K562 (cell line): ENCODE measurements at regions not wholly inside any gene's neighbourhood (a gene's known extent, or its start where the extent isn't known, plus 50 kb on each side); places are given as distances from the start of the nearest gene placed in this dataset.

Experiments used
- CHD4 ChIP-seq: fragments of 200-600 bp; sonication (generic); IDR thresholded peaks from 3 replicates; pipeline ENCODE4 v1.6.1; 2012; ENCODE audit warnings: low read depth, mild to moderate bottlenecking, mixed read lengths, low read length, inconsistent platforms; ENCODE audit not compliant: insufficient read depth, insufficient replicate concordance, poor library complexity, severe bottlenecking
- FOXA1 ChIP-seq: fragments of 450-650 bp; IDR thresholded peaks from 2 replicates; pipeline ENCODE4 v1.6.1; 2016; ENCODE audit warnings: mild to moderate bottlenecking, borderline replicate concordance
- HDAC1 ChIP-seq, 2 experiments: fragments of 450-650 bp; IDR thresholded peaks; 2 replicates each; pipeline ENCODE4 v1.6.1; 2016 to 2017; ENCODE audit warnings: inconsistent platforms in 1 of 2, mild to moderate bottlenecking in 1 of 2, moderate library complexity in 1 of 2
- POLR2A ChIP-seq: fragments of 450-650 bp; conservative IDR thresholded peaks from 2 replicates; pipeline ENCODE4 v1.6.1; 2016
- RAD21 ChIP-seq, 2 experiments: fragments of 250-450 bp in 1 of 2; fragments of 450-650 bp in 1 of 2; sonication (Bioruptor Pico) in 1 of 2; formaldehyde crosslinking in 1 of 2; IDR thresholded peaks in 1 of 2; conservative IDR thresholded peaks in 1 of 2; 2 replicates each; pipeline versions ENCODE4 v1.4.0 to v1.8.0; 2020 to 2022; ENCODE audit warnings: mild to moderate bottlenecking in 2 of 2, moderate library complexity in 1 of 2
- TCF7L2 ChIP-seq: fragments of 150-350 bp; IDR thresholded peaks from 2 replicates; pipeline ENCODE4 v1.6.1; 2016; ENCODE audit warnings: low read depth, mild to moderate bottlenecking, low read length, moderate library complexity
- YY1 ChIP-seq, 3 experiments: IDR thresholded peaks; 2 replicates each; pipeline ENCODE4 v1.6.1; 2011; ENCODE audit warnings: low read length in 2 of 3, mild to moderate bottlenecking in 2 of 3, moderate library complexity in 2 of 3, borderline replicate concordance in 1 of 3, control low read depth in 1 of 3, low read depth in 1 of 3; ENCODE audit not compliant: insufficient read depth in 3 of 3, insufficient replicate concordance in 2 of 3, control insufficient read depth in 1 of 3, insufficient read length in 1 of 3; ENCODE audit errors: extremely low read depth in 1 of 3
- ZNF232 ChIP-seq: sonication (generic); formaldehyde crosslinking; IDR thresholded peaks from 2 replicates; pipeline ENCODE4 v1.8.0; 2022; ENCODE audit warnings: mild to moderate bottlenecking, missing genetic modification reagents
- ZNF764 ChIP-seq: fragments of 250-450 bp; sonication (Bioruptor Pico); IDR thresholded peaks from 2 replicates; pipeline ENCODE4 v1.4.0; 2020; ENCODE audit warnings: low read depth, mild to moderate bottlenecking, moderate library complexity
- TF ChIP-seq, protein P1 (sequence below), 2 experiments: fragments of 450-650 bp; formaldehyde crosslinking in 1 of 2; IDR thresholded peaks; 2 replicates each; pipeline versions ENCODE4 v1.4.0 to v1.6.1; 2014 to 2020; ENCODE audit warnings: mild to moderate bottlenecking in 2 of 2, borderline replicate concordance in 1 of 2, low read depth in 1 of 2
- TF ChIP-seq, protein P2 (sequence below): sonication (generic); formaldehyde crosslinking; IDR thresholded peaks from 2 replicates; pipeline ENCODE4 v1.9.0; 2022; ENCODE audit warnings: mild to moderate bottlenecking, missing genetic modification reagents
- TF ChIP-seq, protein P3 (sequence below): fragments of 450-650 bp; conservative IDR thresholded peaks from 2 replicates; pipeline ENCODE4 v1.6.1; 2016; ENCODE audit warnings: missing genetic modification characterization, low read depth, mild to moderate bottlenecking, control low read depth, missing compliant biosample characterization
- TF ChIP-seq, protein P4 (sequence below): sonication (generic); formaldehyde crosslinking; IDR thresholded peaks from 2 replicates; pipeline ENCODE4 v1.8.1; 2022; ENCODE audit warnings: missing genetic modification reagents
- TF ChIP-seq, protein P5 (sequence below): fragments of 450-650 bp; conservative IDR thresholded peaks from 2 replicates; pipeline ENCODE4 v1.6.1; 2016; ENCODE audit warnings: missing genetic modification characterization, low read depth, mild to moderate bottlenecking, missing compliant biosample characterization, moderate library complexity

DNA sequence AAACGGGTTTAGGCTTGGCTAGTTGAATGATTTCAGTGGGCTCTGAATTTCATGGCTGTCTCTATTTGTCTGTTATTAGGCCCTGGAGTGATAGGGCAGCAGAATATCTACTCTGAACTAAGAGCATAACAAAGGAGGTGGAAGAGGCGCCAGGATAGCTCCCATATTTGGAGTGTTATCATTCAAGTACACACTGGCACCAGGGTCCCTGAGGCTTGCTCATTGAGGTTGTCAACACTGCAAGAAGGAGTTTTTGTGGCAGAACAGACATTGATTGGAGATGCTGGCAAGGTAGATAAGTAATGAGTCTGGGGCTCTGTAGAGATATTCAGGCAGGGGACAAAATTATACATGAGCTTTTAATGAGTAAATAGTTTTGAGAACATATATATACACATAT is 1748.4 kb downstream of the MRPL39 start:
- TF ChIP-seq, protein P1, sequence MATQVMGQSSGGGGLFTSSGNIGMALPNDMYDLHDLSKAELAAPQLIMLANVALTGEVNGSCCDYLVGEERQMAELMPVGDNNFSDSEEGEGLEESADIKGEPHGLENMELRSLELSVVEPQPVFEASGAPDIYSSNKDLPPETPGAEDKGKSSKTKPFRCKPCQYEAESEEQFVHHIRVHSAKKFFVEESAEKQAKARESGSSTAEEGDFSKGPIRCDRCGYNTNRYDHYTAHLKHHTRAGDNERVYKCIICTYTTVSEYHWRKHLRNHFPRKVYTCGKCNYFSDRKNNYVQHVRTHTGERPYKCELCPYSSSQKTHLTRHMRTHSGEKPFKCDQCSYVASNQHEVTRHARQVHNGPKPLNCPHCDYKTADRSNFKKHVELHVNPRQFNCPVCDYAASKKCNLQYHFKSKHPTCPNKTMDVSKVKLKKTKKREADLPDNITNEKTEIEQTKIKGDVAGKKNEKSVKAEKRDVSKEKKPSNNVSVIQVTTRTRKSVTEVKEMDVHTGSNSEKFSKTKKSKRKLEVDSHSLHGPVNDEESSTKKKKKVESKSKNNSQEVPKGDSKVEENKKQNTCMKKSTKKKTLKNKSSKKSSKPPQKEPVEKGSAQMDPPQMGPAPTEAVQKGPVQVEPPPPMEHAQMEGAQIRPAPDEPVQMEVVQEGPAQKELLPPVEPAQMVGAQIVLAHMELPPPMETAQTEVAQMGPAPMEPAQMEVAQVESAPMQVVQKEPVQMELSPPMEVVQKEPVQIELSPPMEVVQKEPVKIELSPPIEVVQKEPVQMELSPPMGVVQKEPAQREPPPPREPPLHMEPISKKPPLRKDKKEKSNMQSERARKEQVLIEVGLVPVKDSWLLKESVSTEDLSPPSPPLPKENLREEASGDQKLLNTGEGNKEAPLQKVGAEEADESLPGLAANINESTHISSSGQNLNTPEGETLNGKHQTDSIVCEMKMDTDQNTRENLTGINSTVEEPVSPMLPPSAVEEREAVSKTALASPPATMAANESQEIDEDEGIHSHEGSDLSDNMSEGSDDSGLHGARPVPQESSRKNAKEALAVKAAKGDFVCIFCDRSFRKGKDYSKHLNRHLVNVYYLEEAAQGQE (IDR thresholded peaks at IDR 0.05; ENCODE audit: borderline replicate concordance), result no peak
- TF ChIP-seq, protein P1 (CRISPR knock-in tag; IDR thresholded peaks at IDR 0.05; ENCODE audit: low read depth), result no peak
- TF ChIP-seq ZNF232 (CRISPR knock-in tag), result no peak
- TF ChIP-seq, protein P2, sequence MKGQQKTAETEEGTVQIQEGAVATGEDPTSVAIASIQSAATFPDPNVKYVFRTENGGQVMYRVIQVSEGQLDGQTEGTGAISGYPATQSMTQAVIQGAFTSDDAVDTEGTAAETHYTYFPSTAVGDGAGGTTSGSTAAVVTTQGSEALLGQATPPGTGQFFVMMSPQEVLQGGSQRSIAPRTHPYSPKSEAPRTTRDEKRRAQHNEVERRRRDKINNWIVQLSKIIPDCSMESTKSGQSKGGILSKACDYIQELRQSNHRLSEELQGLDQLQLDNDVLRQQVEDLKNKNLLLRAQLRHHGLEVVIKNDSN, result no peak
- TF ChIP-seq, protein P3, sequence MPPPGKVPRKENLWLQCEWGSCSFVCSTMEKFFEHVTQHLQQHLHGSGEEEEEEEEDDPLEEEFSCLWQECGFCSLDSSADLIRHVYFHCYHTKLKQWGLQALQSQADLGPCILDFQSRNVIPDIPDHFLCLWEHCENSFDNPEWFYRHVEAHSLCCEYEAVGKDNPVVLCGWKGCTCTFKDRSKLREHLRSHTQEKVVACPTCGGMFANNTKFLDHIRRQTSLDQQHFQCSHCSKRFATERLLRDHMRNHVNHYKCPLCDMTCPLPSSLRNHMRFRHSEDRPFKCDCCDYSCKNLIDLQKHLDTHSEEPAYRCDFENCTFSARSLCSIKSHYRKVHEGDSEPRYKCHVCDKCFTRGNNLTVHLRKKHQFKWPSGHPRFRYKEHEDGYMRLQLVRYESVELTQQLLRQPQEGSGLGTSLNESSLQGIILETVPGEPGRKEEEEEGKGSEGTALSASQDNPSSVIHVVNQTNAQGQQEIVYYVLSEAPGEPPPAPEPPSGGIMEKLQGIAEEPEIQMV (tag), result no peak
- TF ChIP-seq ZNF764 (CRISPR knock-in tag), result no peak
- TF ChIP-seq, protein P4, sequence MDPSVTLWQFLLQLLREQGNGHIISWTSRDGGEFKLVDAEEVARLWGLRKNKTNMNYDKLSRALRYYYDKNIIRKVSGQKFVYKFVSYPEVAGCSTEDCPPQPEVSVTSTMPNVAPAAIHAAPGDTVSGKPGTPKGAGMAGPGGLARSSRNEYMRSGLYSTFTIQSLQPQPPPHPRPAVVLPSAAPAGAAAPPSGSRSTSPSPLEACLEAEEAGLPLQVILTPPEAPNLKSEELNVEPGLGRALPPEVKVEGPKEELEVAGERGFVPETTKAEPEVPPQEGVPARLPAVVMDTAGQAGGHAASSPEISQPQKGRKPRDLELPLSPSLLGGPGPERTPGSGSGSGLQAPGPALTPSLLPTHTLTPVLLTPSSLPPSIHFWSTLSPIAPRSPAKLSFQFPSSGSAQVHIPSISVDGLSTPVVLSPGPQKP (CRISPR knock-in tag), result no peak
- no peak for TF ChIP-seq TCF7L2
- no peak for TF ChIP-seq FOXA1
- no peak for TF ChIP-seq RAD21 (CRISPR knock-in tag; conservative IDR thresholded peaks at IDR 0.05 in 1 of 2, IDR thresholded peaks at IDR 0.05 in 1 of 2)
- no peak for TF ChIP-seq CHD4
- no peak for TF ChIP-seq HDAC1 (IDR thresholded peaks at IDR 0.05)
- TF ChIP-seq, protein P5, sequence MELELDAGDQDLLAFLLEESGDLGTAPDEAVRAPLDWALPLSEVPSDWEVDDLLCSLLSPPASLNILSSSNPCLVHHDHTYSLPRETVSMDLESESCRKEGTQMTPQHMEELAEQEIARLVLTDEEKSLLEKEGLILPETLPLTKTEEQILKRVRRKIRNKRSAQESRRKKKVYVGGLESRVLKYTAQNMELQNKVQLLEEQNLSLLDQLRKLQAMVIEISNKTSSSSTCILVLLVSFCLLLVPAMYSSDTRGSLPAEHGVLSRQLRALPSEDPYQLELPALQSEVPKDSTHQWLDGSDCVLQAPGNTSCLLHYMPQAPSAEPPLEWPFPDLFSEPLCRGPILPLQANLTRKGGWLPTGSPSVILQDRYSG (tag), result no peak
- TF ChIP-seq POLR2A, result no peak
- no peak for TF ChIP-seq YY1 (IDR thresholded peaks at IDR 0.05; ENCODE audit: borderline replicate concordance in 1 of 3, control insufficient read depth in 1 of 3, extremely low read depth in 1 of 3, insufficient read depth in 3 of 3, insufficient read length in 1 of 3, insufficient replicate concordance in 2 of 3, low read depth in 1 of 3, low read length in 2 of 3)
